Kasumi-1 (cell line): ENCODE measurements at regions not wholly inside any gene's neighbourhood (a gene's known extent, or its start where the extent isn't known, plus 50 kb on each side); places are given as distances from the start of the nearest gene placed in this dataset.
"Not testable (repeated sequence)": the region's sequence is repeated elsewhere in the genome, so short reads cannot be mapped to it uniquely, and the experiment has no call there.

Experiments used
- DNase-seq, 2 experiments: peaks; one replicate each; lab custom pipeline; 2025; lab: John Stamatoyannopoulos, UW

- peak in 1 of 2 experiments; percentile 5 for DNase-seq
Measured at GRCh38 chr5:17399931-17400330, 98.1 kb upstream of the TAF11L2 start.

- peak; percentile 12 to 17 for DNase-seq
Measured at GRCh38 chr5:17400724-17401469, 97.1 kb upstream of the TAF11L2 start.

DNA sequence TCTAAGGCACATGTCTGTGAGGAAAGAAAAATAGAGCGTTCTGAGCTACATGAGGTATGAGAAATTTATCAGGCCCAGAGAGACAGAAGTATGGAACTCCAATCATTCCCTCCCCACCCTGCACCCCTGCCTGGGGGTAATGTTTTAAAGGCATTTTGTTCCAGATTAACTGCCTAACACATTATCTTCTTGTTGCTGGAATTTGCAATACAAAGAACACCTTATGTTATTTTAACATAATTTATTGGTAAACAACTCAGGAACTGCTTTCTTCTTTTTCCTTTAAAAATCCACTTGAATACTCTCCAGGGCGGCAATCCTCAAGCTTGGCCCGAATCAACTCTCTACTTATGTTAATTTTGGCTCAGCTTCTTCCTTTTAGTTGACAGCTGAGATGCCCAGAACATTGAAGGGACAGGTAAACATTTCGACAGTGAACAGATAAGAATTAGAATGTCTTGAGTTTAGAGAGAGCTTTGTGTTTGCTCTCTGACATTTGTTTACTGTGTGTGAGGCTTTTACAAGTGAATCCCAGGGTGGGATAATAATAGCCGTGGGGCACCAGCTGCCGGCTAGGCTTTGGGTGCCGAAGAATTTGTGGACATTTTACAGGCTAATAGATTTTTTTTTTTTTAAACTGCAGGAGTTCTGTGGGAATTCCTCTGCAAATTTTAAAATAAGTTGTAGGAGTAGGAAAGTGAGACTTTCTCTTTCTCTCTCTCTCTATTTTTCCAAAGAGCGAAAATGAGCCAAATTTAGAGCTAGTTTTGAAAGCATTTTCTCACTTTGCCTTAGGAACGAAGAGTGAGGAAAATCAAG lies 96.4 kb upstream of the TAF11L2 start:
- DNase-seq: no peak

- DNase-seq: no peak
Measured at GRCh38 chr5:17402289-17403121, 95.5 kb upstream of the TAF11L2 start.

DNA sequence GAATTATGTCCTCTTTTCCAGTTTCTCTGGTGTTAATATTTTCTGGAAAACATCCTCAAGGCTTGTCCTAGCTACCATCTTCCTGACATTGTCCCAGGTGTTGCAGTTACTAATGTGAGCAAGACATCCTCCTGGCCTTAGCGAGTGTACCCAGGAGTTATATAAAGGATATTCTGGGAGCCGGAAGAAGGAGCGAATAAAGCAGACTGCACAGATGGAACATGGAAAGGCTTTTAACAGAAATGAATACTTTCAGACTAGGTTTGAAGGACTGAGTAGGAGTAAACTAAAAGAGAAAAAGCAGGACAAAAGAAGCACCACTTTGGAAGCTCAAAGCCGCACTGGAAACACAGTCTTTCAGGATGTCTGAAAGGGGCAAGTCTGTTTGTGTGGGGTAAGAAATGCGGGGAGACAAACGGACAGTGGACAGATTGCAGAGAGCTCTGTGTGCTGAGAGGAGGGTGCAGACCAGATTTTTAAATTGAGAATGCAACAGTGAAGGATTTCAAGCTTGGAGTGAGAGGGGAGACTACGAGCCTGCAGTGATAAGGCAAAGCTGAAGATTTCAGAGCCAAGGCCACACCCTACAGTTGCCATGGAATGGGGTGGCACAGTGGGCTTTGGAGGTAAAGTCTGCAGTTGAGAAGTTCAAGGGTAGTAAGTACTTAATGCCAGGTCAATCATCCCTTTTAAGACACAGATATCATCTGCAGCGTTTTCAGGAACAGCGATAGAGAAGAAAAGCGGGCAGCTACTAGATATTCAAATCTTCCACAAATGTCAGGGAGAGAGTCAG lies 94.1 kb upstream of the TAF11L2 start:
- DNase-seq: no peak

DNA sequence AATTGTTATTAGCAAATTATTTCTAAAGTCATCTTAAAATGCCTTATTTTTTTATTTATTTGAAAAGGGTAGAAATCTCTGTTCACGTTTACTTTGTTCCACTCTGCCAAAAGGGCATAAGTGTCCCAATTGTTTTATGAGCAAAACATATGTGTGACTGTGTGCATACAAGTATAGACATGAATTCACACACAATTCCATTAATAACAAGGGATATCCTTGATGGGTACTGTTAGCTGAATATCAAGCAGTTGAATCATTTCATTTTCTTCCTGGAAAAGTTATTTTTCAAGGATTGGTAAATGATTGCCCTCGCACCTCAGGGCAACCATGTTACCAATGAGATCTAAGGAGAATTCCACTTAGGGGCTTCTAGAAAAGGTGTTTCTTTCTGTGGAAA lies 92.1 kb upstream of the TAF11L2 start:
- no peak for DNase-seq

- DNase-seq: no peak
Measured at GRCh38 chr5:17406423-17406838, 91.6 kb upstream of the TAF11L2 start.

GRCh38 chr5:17411436-17412402 lies 86.3 kb upstream of the TAF11L2 start:
- peak in 1 of 2 experiments; percentile 28 for DNase-seq

DNA sequence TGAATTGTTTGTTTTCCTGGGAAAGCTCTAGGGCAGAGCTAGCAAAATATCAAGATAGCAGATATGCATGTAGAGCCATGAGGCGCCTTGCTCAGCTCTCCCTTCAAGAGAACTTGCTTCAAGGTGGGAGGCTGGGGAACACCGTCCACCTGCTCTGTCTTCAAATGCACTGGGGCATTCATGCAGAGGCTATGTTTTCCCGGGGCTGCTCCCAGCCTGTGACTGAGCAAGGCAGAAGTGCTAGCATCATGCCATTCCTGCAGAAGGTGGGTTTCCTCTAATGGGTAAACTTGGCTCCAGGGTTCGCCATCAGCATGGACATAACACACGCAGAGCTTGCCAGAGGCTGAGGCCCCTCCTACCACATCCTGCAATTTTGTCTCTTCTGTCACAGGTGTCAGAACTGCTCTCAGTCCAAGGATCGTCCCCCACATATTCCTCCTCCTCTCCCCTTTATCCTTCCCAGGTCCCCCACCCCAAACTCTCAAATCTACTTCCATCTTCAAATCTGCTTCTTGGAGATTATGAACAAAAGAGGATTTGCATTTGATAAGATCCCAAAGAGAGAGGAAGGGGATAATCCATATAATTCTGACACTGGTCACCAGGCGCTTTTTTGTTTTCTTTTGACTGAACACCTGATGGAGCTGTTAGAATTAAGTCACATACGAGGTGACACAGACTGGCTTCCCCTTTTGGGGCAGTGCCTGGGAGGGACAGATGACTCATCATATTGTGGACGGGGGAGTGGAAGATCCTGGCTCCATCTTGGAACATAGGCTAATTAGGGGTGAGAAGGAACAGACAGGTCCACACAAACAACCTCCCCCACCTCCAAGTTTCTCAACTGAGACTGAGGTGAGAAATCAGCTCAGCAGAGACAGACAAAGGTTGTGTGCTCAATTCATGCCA lies 85.0 kb upstream of the TAF11L2 start:
- DNase-seq: peak; percentile 78 to 81

GRCh38 chr5:17413691-17414090 lies 84.3 kb upstream of the TAF11L2 start:
- no peak for DNase-seq

- DNase-seq: no peak
Measured at GRCh38 chr5:17415321-17415758, 82.7 kb upstream of the TAF11L2 start.

- not testable (repeated sequence) for DNase-seq
Measured at GRCh38 chr5:17416374-17416773, 81.7 kb upstream of the TAF11L2 start.

DNA sequence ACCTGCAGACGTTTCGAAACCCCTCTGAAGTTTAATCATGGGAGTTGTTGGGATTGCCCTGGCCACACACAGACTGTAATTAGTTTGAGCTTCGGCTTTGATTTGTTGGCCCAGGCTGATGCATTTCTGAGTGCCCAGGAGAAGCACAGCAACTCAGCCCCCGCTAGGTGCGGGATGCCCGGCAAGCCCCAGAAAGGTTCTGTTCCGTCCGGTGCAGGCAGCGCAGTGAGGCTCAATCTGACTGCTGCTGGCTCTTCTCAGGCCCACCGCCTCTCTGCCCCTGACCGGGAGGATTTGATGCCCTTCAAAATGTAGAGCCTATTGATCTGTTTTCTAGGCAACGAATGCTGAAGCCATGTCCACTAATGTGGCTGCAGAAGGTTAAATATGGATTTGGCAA lies 73.4 kb upstream of the TAF11L2 start:
- DNase-seq: no peak

GRCh38 chr5:17425385-17426070 lies 72.5 kb upstream of the TAF11L2 start:
- DNase-seq: no peak

DNA sequence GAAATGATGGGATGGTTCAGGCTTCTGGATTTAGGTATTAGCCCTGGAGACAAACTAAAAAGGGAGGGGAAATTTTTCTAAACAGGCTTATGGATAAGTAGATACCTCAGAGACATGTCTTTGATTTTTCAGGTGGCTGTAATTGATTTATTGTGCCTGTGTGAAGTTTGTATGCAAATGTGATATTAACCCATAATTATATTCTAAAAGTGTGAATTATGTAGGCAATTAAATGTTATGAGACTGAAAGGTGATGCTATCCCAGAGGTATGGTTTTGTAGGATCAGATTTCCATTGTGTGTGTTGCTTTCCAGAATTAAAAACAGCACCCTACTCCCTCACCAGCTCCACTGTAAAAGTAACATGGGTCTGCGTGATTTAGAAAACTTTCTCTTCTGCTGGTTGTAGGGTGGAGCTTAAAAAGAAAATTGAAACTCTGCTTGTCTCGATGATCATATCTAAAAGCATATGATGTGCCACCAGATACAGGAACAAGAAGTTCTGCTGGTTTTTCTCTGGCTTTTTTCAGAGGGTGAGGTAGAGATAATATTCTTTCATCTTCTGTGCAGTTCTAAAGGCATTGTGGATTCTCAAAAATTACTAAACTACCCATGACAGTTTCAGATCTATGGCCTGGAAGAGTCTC lies 71.8 kb upstream of the TAF11L2 start:
- no peak for DNase-seq

GRCh38 chr5:17428176-17428800 lies 69.7 kb upstream of the TAF11L2 start:
- DNase-seq: peak; percentile 82 to 86

- DNase-seq: no peak
Measured at GRCh38 chr5:17429353-17429752, 68.7 kb upstream of the TAF11L2 start.

DNA sequence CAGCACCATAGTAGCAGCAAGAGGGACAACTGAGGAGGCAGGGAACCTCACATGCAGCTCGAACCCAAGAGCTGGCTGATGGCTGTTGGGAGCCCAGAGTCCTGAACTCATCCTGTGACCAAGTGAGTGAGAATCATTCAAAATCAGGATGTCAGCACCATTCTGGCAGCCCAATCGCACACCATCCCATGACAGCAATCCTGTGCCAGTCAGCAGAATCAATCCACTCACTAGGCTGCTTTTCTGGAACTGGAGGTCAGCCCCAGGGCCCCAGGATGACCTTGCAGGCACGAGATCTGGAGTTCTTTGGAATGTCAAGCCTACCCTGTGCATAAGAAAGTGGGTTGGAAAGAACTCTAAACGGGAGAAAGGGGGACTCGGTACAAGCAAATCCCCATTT lies 67.8 kb upstream of the TAF11L2 start:
- no peak for DNase-seq
